HG03135 (cell line): ENCODE measurements at regions not wholly inside any gene's neighbourhood (a gene's known extent, or its start where the extent isn't known, plus 50 kb on each side); places are given as distances from the start of the nearest gene placed in this dataset.

ENCODE experiments used
- ATAC-seq: cut with Tn5 transposase; IDR thresholded peaks from one replicate; pipeline ENCODE4 v1.9.1; 2021; ENCODE audit warnings: mild to moderate bottlenecking, moderate library complexity; ENCODE audit not compliant: unreplicated experiment

GRCh38 chr5:18023986-18024385, 389.7 kb downstream of the TAF11L14 start:
- no peak for ATAC-seq

GRCh38 chr5:18024542-18024941, 390.3 kb downstream of the TAF11L14 start:
- no peak for ATAC-seq

- ATAC-seq: no peak
Observed at GRCh38 chr5:18027241-18027867, 393.1 kb downstream of the TAF11L14 start.

GRCh38 chr5:18028036-18028435, 393.8 kb downstream of the TAF11L14 start:
- no peak for ATAC-seq

GRCh38 chr5:18032744-18033143, 398.5 kb downstream of the TAF11L14 start:
- ATAC-seq: no peak

GRCh38 chr5:18036531-18036930, 402.3 kb downstream of the TAF11L14 start:
- no peak for ATAC-seq

- ATAC-seq: no peak
Observed at GRCh38 chr5:18037718-18038117, 403.5 kb downstream of the TAF11L14 start.

GRCh38 chr5:18043344-18043743, 409.1 kb downstream of the TAF11L14 start:
- ATAC-seq: no peak

- no peak for ATAC-seq
Observed at GRCh38 chr5:18048449-18048848, 414.2 kb downstream of the TAF11L14 start.

GRCh38 chr5:18050345-18050744, 416.1 kb downstream of the TAF11L14 start:
- ATAC-seq: no peak

- ATAC-seq: no peak
Observed at GRCh38 chr5:18050776-18051175, 416.5 kb downstream of the TAF11L14 start.

GRCh38 chr5:18051953-18052352, 417.7 kb downstream of the TAF11L14 start:
- no peak for ATAC-seq

GRCh38 chr5:18052569-18052968, 418.3 kb downstream of the TAF11L14 start:
- ATAC-seq: no peak

GRCh38 chr5:18057725-18058124, 423.5 kb downstream of the TAF11L14 start:
- no peak for ATAC-seq

- no peak for ATAC-seq
Observed at GRCh38 chr5:18067615-18068014, 433.4 kb downstream of the TAF11L14 start.

- ATAC-seq: no peak
Observed at GRCh38 chr5:18068826-18069225, 434.6 kb downstream of the TAF11L14 start.

- no peak for ATAC-seq
Observed at GRCh38 chr5:18069790-18070189, 435.5 kb downstream of the TAF11L14 start.

- ATAC-seq: no peak
Observed at GRCh38 chr5:18072600-18072999, 438.3 kb downstream of the TAF11L14 start.

- ATAC-seq: no peak
Observed at GRCh38 chr5:18074961-18075360, 440.7 kb downstream of the TAF11L14 start.

- no peak for ATAC-seq
Observed at GRCh38 chr5:18078157-18078556, 443.9 kb downstream of the TAF11L14 start.

GRCh38 chr5:18079831-18080230, 445.6 kb downstream of the TAF11L14 start:
- no peak for ATAC-seq

GRCh38 chr5:18088020-18088579, 453.8 kb downstream of the TAF11L14 start:
- no peak for ATAC-seq

GRCh38 chr5:18090177-18090576, 455.9 kb downstream of the TAF11L14 start:
- ATAC-seq: no peak
